SK-N-MC (cell line): ENCODE measurements at regions not wholly inside any gene's neighbourhood (a gene's known extent, or its start where the extent isn't known, plus 50 kb on each side); places are given as distances from the start of the nearest gene placed in this dataset.

Source experiments
- EZH2 ChIP-seq: fragments of 200-600 bp; sonication (generic); IDR thresholded peaks from one replicate; pipeline ENCODE4 v1.6.1; 2017; ENCODE audit warnings: antibody characterized with exemption
- FOXP2 ChIP-seq: optimal IDR thresholded peaks from 2 replicates; pipeline ENCODE3; 2011; ENCODE audit warnings: mild to moderate bottlenecking, moderate library complexity; ENCODE audit not compliant: insufficient read depth; ENCODE audit errors: extremely low read length, control extremely low read depth
- POLR2AphosphoS5 ChIP-seq: IDR thresholded peaks from 2 replicates; pipeline ENCODE4 v1.6.1; 2012; ENCODE audit warnings: mild to moderate bottlenecking, low read depth, low read length, borderline replicate concordance

GRCh38 chr15:37810381-37810780, 124.1 kb upstream of the TMCO5A start:
- TF ChIP-seq EZH2 (no peak), POLR2AphosphoS5 (no peak), FOXP2 (no peak)
